Right lobe of liver (tissue), 6 donors: ENCODE measurements at regions not wholly inside any gene's neighbourhood (a gene's known extent, or its start where the extent isn't known, plus 50 kb on each side); places are given as distances from the start of the nearest gene placed in this dataset.

Experiments
- ATAC-seq, 4 donors: fragments of 200-7000 bp; cut with Tn5 transposase; one replicate each; pipeline ENCODE4 v1.9.1; 2020; ENCODE audit warnings: mild to moderate bottlenecking in 4 of 4, moderate library complexity in 4 of 4
- DNase-seq, 3 donors: peaks; one replicate each; pipeline ENCODE4 v3.0.0-alpha.2; 2020
- H3K27ac ChIP-seq, 3 donors: fragments of 200-600 bp; one replicate each; pipeline ENCODE4 v1.8.0; 2022
- H3K27me3 ChIP-seq, 2 donors: fragments of 200-600 bp; one replicate each; pipeline ENCODE4 v1.8.0; 2022
- H3K36me3 ChIP-seq, 4 donors: fragments of 200-600 bp; sonication (generic) in 1 of 4; one replicate each; pipeline versions ENCODE4 v1.5.1 to v1.8.0; 2017 to 2022; ENCODE audit warnings: control low read depth in 1 of 4
- H3K4me1 ChIP-seq, 4 donors: fragments of 200-600 bp; sonication (generic) in 1 of 4; one replicate each; pipeline versions ENCODE4 v1.5.1 to v1.8.0; 2017 to 2022; ENCODE audit warnings: control low read depth in 1 of 4
- H3K4me3 ChIP-seq, 3 donors: fragments of 200-600 bp; one replicate each; pipeline ENCODE4 v1.8.0; 2022
- H3K9me3 ChIP-seq, 4 donors: fragments of 200-600 bp; sonication (generic) in 1 of 4; one replicate each; pipeline versions ENCODE4 v1.5.1 to v1.8.0; 2017 to 2022; ENCODE audit warnings: control low read depth in 1 of 4
- POLR2A ChIP-seq: fragments of 450-650 bp; IDR thresholded peaks from one replicate; pipeline ENCODE4 v1.6.1; 2017; ENCODE audit warnings: antibody characterized with exemption, mild to moderate bottlenecking
- WGBS: methylation state at CpG from one replicate; pipeline ENCODE4 v1.1.6; 2018; ENCODE audit warnings: low coverage, low lambda C conversion rate; ENCODE audit not compliant: insufficient coverage; ENCODE audit errors: missing lambda C conversion rate; 5-methylcytosine and 5-hydroxymethylcytosine counted together
- intact Hi-C, 2 donors: fragments of 100-400 bp; cut with DNase I; formaldehyde crosslinking; loops; one replicate each; pipeline versions ENCODE4 v1.11.2 to v1.14.1; 2022
- TF ChIP-seq, protein P1 (sequence below), 4 donors: fragments of 200-600 bp in 3 of 4; fragments of 450-650 bp in 1 of 4; IDR thresholded peaks; one replicate each; pipeline versions ENCODE4 v1.5.1 to v1.8.0; 2016 to 2022; ENCODE audit warnings: antibody characterized with exemption in 4 of 4, mild to moderate bottlenecking in 2 of 4
- donor health status: DM: no; HTN: yes; CAD: no.
- donor health status: DM: no; HTN: no; CAD: no.
- donor health status: DM: no; HTN: no; CAD: no.
- donor health status: DM: no; HTN: yes; CAD: no.
- donor health status: DM: no; HTN: yes; CAD: no.

DNA sequence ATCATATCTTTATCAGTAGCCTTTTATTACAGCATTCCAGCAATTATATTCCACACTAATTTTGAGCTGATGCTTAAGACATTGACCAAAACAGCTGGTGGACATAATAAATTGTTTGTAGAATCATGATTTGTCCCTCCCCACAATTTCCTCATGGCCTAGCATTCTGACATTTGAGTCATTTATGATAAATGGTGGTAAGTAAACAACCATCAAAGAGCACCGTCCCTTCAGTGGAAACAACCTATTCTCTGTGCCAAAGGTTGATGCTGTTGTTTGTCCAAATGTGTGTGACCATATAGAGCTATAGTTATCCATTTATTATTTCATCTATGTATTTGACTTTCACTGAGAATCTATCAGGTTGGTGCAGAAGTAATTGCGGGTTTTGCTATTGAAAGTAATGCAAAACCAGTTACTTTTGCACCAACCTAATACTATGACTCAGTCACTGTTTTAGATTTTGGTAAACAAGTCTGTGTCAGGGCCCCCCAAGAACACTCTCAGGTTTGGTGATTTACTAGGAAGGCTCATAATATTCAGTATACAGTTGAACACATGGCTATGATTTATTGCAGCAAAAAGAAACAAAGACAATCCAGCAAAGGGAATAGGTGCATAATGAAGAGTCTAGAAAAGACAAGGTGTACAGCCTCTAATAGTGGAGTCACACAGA, 608.7 kb upstream of the REG3G start:
- ATAC-seq (no peak), DNase-seq (no peak)
- Histone ChIP-seq H3K27me3 (no peaks in the 10 kb centered on the region), H3K27ac (no peak overlapping the region), H3K36me3 (no peaks in the 10 kb centered on the region), H3K9me3 (no peaks in the 10 kb centered on the region), H3K4me1 (no peaks in the 10 kb centered on the region), H3K4me3 (no peak overlapping the region)
- no peak for TF ChIP-seq POLR2A
- TF ChIP-seq, protein P1, sequence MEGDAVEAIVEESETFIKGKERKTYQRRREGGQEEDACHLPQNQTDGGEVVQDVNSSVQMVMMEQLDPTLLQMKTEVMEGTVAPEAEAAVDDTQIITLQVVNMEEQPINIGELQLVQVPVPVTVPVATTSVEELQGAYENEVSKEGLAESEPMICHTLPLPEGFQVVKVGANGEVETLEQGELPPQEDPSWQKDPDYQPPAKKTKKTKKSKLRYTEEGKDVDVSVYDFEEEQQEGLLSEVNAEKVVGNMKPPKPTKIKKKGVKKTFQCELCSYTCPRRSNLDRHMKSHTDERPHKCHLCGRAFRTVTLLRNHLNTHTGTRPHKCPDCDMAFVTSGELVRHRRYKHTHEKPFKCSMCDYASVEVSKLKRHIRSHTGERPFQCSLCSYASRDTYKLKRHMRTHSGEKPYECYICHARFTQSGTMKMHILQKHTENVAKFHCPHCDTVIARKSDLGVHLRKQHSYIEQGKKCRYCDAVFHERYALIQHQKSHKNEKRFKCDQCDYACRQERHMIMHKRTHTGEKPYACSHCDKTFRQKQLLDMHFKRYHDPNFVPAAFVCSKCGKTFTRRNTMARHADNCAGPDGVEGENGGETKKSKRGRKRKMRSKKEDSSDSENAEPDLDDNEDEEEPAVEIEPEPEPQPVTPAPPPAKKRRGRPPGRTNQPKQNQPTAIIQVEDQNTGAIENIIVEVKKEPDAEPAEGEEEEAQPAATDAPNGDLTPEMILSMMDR (IDR thresholded peaks at IDR 0.05): no peak
- 44% methylated on average over 2 of the region's 2 CpGs for WGBS
- intact Hi-C loops: no loop called here

DNA sequence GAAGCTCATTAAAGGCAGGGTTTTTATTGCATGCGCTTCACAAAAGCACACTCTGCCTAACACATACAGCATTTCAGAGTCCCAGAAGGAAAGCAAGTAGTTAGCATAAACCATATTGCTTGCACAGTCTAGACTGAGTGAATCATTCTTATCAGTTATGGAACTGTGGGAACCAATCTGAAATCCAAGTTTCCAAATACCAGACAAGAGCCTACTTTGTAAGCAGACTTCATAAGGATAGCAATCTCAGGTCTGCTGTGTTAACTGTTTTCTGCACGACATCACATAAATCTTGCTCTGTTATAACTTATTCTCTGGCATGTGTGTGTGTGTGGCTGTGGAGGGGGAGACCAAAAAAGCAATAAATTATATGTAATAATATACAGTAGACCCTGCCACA, 608.1 kb upstream of the REG3G start:
- Histone ChIP-seq H3K4me1 (no peaks in the 10 kb centered on the region), H3K27me3 (no peaks in the 10 kb centered on the region), H3K4me3 (no peak overlapping the region), H3K9me3 (no peaks in the 10 kb centered on the region), H3K27ac (no peak overlapping the region), H3K36me3 (no peaks in the 10 kb centered on the region)
- WGBS: 60% methylated on average over 2 of the region's 2 CpGs
- DNase-seq (no peak), ATAC-seq (no peak)
- TF ChIP-seq, protein P1 (IDR thresholded peaks at IDR 0.05): no peak
- TF ChIP-seq POLR2A: no peak
- intact Hi-C loops: no loop called here

DNA sequence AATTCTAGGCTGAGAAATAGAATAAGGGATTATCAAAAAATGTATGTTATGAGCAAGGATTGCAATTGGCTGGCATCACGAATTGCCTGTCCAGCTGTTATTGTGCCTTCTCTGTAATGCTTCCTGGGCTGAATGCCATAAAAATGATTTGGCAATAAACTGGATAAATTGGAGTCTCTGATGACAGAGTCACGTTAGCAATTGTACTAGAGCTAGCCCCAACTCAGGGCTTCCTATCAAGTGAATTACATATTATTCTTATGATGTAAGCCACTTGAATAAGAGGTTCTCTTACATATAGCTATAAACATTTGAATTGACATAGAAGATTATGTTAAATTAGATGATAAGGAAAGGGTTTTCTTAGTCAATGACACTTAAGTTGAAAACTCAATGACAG, 607.5 kb upstream of the REG3G start:
- Histone ChIP-seq H3K4me3 (no peak overlapping the region), H3K27ac (no peak overlapping the region), H3K27me3 (no peaks in the 10 kb centered on the region), H3K36me3 (no peaks in the 10 kb centered on the region), H3K9me3 (no peaks in the 10 kb centered on the region), H3K4me1 (no peaks in the 10 kb centered on the region)
- 10% methylated on average over 2 of the region's 2 CpGs for WGBS
- no peak for TF ChIP-seq POLR2A
- TF ChIP-seq, protein P1 (IDR thresholded peaks at IDR 0.05): no peak
- DNase-seq: no peak
- no peak for ATAC-seq
- intact Hi-C loops: no loop called here

DNA sequence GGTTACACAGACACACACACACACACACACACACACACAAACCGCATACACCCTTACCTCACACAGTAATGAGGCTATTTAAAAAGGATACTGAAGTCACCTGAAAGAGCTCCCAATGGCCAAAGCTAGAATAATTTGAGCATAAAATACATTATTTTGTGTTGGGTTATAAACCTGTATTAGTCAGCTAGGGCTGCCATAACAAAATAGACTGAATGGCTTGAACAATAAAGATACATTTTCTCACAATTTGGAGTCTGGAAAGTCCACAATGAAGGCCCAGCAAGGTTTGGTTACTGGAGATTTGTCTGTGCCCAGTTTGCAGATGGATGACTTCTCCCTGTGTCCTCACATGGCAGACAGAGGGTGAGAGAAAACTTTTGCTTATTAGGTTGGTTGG, 605.4 kb upstream of the REG3G start:
- intact Hi-C loops: no loop called here
- Histone ChIP-seq H3K4me1 (no peaks in the 10 kb centered on the region), H3K27ac (no peak overlapping the region), H3K9me3 (no peaks in the 10 kb centered on the region), H3K36me3 (no peaks in the 10 kb centered on the region), H3K27me3 (no peaks in the 10 kb centered on the region), H3K4me3 (no peak overlapping the region)
- TF ChIP-seq, protein P1 (IDR thresholded peaks at IDR 0.05): no peak
- no peak for TF ChIP-seq POLR2A
- DNase-seq (no peak), ATAC-seq (no peak)
- WGBS: 91% methylated on average over 1 of the region's 1 CpG

DNA sequence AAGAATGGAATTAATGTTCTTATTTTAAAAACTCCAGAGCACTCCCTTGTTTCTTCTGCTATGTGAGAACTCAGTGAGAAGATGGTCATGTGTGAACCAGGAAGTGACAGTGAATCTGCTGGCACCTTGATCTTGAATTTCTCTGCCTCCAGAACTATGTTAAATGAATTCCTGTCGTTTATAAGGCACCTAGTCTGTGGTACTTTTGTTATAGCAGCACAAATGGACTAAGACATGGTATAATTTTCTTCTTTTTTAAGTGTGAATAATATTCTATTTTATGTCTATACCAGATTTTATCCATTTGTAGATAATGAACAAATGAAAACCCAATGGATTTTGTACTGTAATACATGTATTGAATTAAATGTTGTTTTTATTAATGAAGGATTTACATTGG, 601.9 kb upstream of the REG3G start:
- Histone ChIP-seq H3K9me3 (no peaks in the 10 kb centered on the region), H3K4me3 (no peak overlapping the region), H3K27ac (no peak overlapping the region), H3K36me3 (no peaks in the 10 kb centered on the region), H3K4me1 (no peaks in the 10 kb centered on the region), H3K27me3 (no peaks in the 10 kb centered on the region)
- intact Hi-C loops: no loop called here
- no peak for ATAC-seq
- TF ChIP-seq POLR2A: no peak
- TF ChIP-seq, protein P1 (IDR thresholded peaks at IDR 0.05): no peak
- no peak for DNase-seq
- 16% methylated on average over 1 of the region's 1 CpG for WGBS
